ENCODE measurements at regions not wholly inside any gene's neighbourhood (a gene's known extent, or its start where the extent isn't known, plus 50 kb on each side); places are given as distances from the start of the nearest gene placed in this dataset.

GRCh38 chr11:8803973-8804372 lies 107.0 kb upstream of the AKIP1 start:
- TF ChIP-seq EZH2 (IDR thresholded peaks at IDR 0.05; ENCODE audit: insufficient read depth, poor library complexity, severe bottlenecking) (no peak), EZH2phosphoT487 (IDR thresholded peaks at IDR 0.05; ENCODE audit: insufficient read depth, low read depth) (no peak)
